Parathyroid adenoma (tissue), 2 donors: ENCODE measurements at regions not wholly inside any gene's neighbourhood (a gene's known extent, or its start where the extent isn't known, plus 50 kb on each side); places are given as distances from the start of the nearest gene placed in this dataset.

ENCODE experiments used
- H2AFZ ChIP-seq: fragments of 300-600 bp; sonication (generic); one replicate; pipeline ENCODE4 v1.7.0; 2017; ENCODE audit warnings: antibody characterized with exemption, mild to moderate bottlenecking
- H3K27ac ChIP-seq: fragments of 300-600 bp; sonication (generic); one replicate; pipeline ENCODE4 v1.7.0; 2017
- H3K27me3 ChIP-seq: fragments of 300-600 bp; sonication (generic); one replicate; pipeline ENCODE4 v1.7.0; 2017; ENCODE audit warnings: low read length; ENCODE audit not compliant: control insufficient read depth, insufficient read depth
- H3K36me3 ChIP-seq: fragments of 300-600 bp; sonication (generic); one replicate; pipeline ENCODE4 v1.7.0; 2017; ENCODE audit warnings: low read length; ENCODE audit not compliant: control insufficient read depth, insufficient read depth
- H3K4me1 ChIP-seq: fragments of 300-600 bp; sonication (generic); one replicate; pipeline ENCODE4 v1.7.0; 2017; ENCODE audit warnings: control low read depth
- H3K4me2 ChIP-seq: fragments of 300-600 bp; sonication (generic); one replicate; pipeline ENCODE4 v1.7.0; 2017; ENCODE audit warnings: low read length
- H3K4me3 ChIP-seq: fragments of 300-600 bp; sonication (generic); one replicate; pipeline ENCODE4 v1.7.0; 2017; ENCODE audit warnings: low read depth, low read length
- H3K79me2 ChIP-seq: fragments of 300-600 bp; sonication (generic); one replicate; pipeline ENCODE4 v1.7.0; 2017; ENCODE audit warnings: control low read depth
- H3K9ac ChIP-seq: fragments of 300-600 bp; sonication (generic); one replicate; pipeline ENCODE4 v1.7.0; 2017; ENCODE audit warnings: mild to moderate bottlenecking
- H3K9me3 ChIP-seq: fragments of 300-600 bp; sonication (generic); one replicate; pipeline ENCODE4 v1.7.0; 2017; ENCODE audit warnings: low read length; ENCODE audit not compliant: control insufficient read depth
- CTCF ChIP-seq: fragments of 300-600 bp; sonication (generic); IDR thresholded peaks from one replicate; pipeline ENCODE4 v1.7.0; 2017; ENCODE audit warnings: antibody characterized with exemption, mild to moderate bottlenecking
- donor health status: primary hyperparathyroidism.

GRCh38 chr9:115411993-115412452 lies 294.1 kb upstream of the TNC start:
- H3K36me3 ChIP-seq: no peaks in the 10 kb centered on the region
- no peak overlapping the region for H3K4me3 ChIP-seq
- H3K4me1 ChIP-seq: no peaks in the 10 kb centered on the region
- H3K9ac ChIP-seq: no peak overlapping the region
- no peak overlapping the region for H3K4me2 ChIP-seq
- H3K9me3 ChIP-seq: no peaks in the 10 kb centered on the region
- no peaks in the 10 kb centered on the region for H3K79me2 ChIP-seq
- no peaks in the 10 kb centered on the region for H3K27me3 ChIP-seq
- no peak for TF ChIP-seq CTCF
- no peak overlapping the region for H2AFZ ChIP-seq
- no peak overlapping the region for H3K27ac ChIP-seq

GRCh38 chr9:115412656-115413055 lies 294.7 kb upstream of the TNC start:
- Histone ChIP-seq H3K27ac (no peak overlapping the region), H3K9ac (no peak overlapping the region), H3K79me2 (no peaks in the 10 kb centered on the region), H3K4me3 (no peak overlapping the region), H3K36me3 (no peaks in the 10 kb centered on the region), H3K27me3 (no peaks in the 10 kb centered on the region), H2AFZ (no peak overlapping the region), H3K4me1 (no peaks in the 10 kb centered on the region), H3K4me2 (no peak overlapping the region), H3K9me3 (no peaks in the 10 kb centered on the region)
- no peak for TF ChIP-seq CTCF

- Histone ChIP-seq H3K4me3 (no peak overlapping the region), H3K79me2 (no peaks in the 10 kb centered on the region), H3K9ac (no peak overlapping the region), H3K9me3 (no peaks in the 10 kb centered on the region), H2AFZ (no peak overlapping the region), H3K4me1 (no peaks in the 10 kb centered on the region), H3K27ac (no peak overlapping the region), H3K4me2 (no peak overlapping the region), H3K36me3 (no peaks in the 10 kb centered on the region), H3K27me3 (no peaks in the 10 kb centered on the region)
- no peak for TF ChIP-seq CTCF
These were observed 295.3 kb upstream of the TNC start for GRCh38 chr9:115413304-115413703.

- no peak overlapping the region for H3K27ac ChIP-seq
- no peak overlapping the region for H3K4me3 ChIP-seq
- H3K4me1 ChIP-seq: no peaks in the 10 kb centered on the region
- H3K4me2 ChIP-seq: no peak overlapping the region
- no peak for TF ChIP-seq CTCF
- H3K79me2 ChIP-seq: no peaks in the 10 kb centered on the region
- no peak overlapping the region for H3K9ac ChIP-seq
- no peaks in the 10 kb centered on the region for H3K9me3 ChIP-seq
- no peak overlapping the region for H2AFZ ChIP-seq
- no peaks in the 10 kb centered on the region for H3K36me3 ChIP-seq
- no peaks in the 10 kb centered on the region for H3K27me3 ChIP-seq
These were observed 295.9 kb upstream of the TNC start for GRCh38 chr9:115413766-115414382.

GRCh38 chr9:115414561-115414960 lies 296.6 kb upstream of the TNC start:
- H3K4me2 ChIP-seq: no peak overlapping the region
- H3K4me3 ChIP-seq: no peak overlapping the region
- H3K36me3 ChIP-seq: no peaks in the 10 kb centered on the region
- H3K9me3 ChIP-seq: no peaks in the 10 kb centered on the region
- no peak overlapping the region for H2AFZ ChIP-seq
- no peaks in the 10 kb centered on the region for H3K79me2 ChIP-seq
- no peak overlapping the region for H3K9ac ChIP-seq
- H3K27me3 ChIP-seq: no peaks in the 10 kb centered on the region
- TF ChIP-seq CTCF: no peak
- no peaks in the 10 kb centered on the region for H3K4me1 ChIP-seq
- no peak overlapping the region for H3K27ac ChIP-seq
